ENCODE measurements at regions not wholly inside any gene's neighbourhood (a gene's known extent, or its start where the extent isn't known, plus 50 kb on each side); places are given as distances from the start of the nearest gene placed in this dataset.

DNA sequence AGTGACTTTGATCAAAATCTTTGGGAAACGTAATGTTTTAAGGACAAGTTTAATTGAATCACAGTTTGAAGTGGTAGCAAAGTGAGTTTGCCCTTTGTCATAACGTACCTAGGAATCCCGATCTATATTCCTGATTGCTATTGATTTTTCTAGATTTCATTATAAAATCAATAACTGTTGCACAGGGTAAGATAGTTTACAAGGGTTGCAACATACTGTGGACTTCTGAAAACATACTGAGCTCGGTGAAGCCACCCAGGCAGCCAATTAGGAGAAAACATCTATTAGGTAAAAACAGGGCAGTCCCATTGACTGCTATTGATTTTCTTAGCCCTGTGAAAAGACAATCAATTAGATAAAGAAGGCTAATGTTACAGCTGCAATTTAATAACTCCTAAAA is 659.9 kb downstream of the ISL1 start:
- TF ChIP-seq POLR2A (IDR thresholded peaks at IDR 0.05): no peak
- TF ChIP-seq, protein P1, sequence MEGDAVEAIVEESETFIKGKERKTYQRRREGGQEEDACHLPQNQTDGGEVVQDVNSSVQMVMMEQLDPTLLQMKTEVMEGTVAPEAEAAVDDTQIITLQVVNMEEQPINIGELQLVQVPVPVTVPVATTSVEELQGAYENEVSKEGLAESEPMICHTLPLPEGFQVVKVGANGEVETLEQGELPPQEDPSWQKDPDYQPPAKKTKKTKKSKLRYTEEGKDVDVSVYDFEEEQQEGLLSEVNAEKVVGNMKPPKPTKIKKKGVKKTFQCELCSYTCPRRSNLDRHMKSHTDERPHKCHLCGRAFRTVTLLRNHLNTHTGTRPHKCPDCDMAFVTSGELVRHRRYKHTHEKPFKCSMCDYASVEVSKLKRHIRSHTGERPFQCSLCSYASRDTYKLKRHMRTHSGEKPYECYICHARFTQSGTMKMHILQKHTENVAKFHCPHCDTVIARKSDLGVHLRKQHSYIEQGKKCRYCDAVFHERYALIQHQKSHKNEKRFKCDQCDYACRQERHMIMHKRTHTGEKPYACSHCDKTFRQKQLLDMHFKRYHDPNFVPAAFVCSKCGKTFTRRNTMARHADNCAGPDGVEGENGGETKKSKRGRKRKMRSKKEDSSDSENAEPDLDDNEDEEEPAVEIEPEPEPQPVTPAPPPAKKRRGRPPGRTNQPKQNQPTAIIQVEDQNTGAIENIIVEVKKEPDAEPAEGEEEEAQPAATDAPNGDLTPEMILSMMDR (IDR thresholded peaks at IDR 0.05): no peak

All from esophagus squamous epithelium (tissue), 4 donors.